GM12878 (cell line): ENCODE measurements at regions not wholly inside any gene's neighbourhood (a gene's known extent, or its start where the extent isn't known, plus 50 kb on each side); places are given as distances from the start of the nearest gene placed in this dataset.
"Not testable (repeated sequence)": the region's sequence is repeated elsewhere in the genome, so short reads cannot be mapped to it uniquely, and the experiment has no call there.

Experiments
- ATAC-seq: fragments of 200-7000 bp; cut with Tn5 transposase; 3 replicates; pipeline ENCODE4 v1.9.1; 2020; ENCODE audit warnings: mild to moderate bottlenecking, moderate library complexity
- BruUV-seq: library from RNA; stranded (reverse); fragments of 400-500 nt; replicated peaks from 2 replicates; lab custom pipeline; 2021; lab: Mats Ljungman, UMichigan
- CTCF ChIA-PET: fragments of 300-600 bp; sonication (Branson Sonifier 250); formaldehyde crosslinking; extraction: SDS; loops from one replicate; lab custom pipeline; 2021; ENCODE audit warnings: inconsistent platforms; lab: Yijun Ruan, JAX
- POLR2A ChIA-PET: fragments of 350-600 bp; formaldehyde crosslinking; extraction: SDS; loops from one replicate; lab custom pipeline; 2021; ENCODE audit warnings: inconsistent platforms; lab: Charles Lee
- RAD21 ChIA-PET: fragments of 300-600 bp; sonication (Branson Sonifier 250); formaldehyde crosslinking; loops from one replicate; lab custom pipeline; 2023; ENCODE audit warnings: antibody characterized with exemption; ENCODE audit not compliant: unreplicated experiment; lab: Charles Lee
- SMC1A ChIA-PET: fragments of 300-600 bp; sonication (Branson Sonifier 250); formaldehyde crosslinking; loops from one replicate; lab custom pipeline; 2023; ENCODE audit not compliant: unreplicated experiment, uncharacterized antibody; lab: Charles Lee
- DNase-seq: peaks from one replicate; pipeline ENCODE4 v3.0.0-alpha.2; 2011; ENCODE audit warnings: low read depth, low spot score
- FAIRE-seq: peaks from 3 replicates; lab custom pipeline; 2011; peaks lifted over from hg19 to GRCh38; lab: Jason Lieb, UNC
- H2AFZ ChIP-seq: 2 replicates; pipeline ENCODE4 v1.6.0; 2011; ENCODE audit warnings: low read depth, low read length, control low read depth; ENCODE audit not compliant: control insufficient read depth
- H3K27ac ChIP-seq: 2 replicates; pipeline ENCODE4 v1.5.1; 2011; ENCODE audit warnings: control low read depth; ENCODE audit not compliant: control insufficient read depth, insufficient read depth
- H3K27me3 ChIP-seq, 2 experiments: replicated peaks in 1 of 2; 2 replicates each; pipeline versions ENCODE4 v1.6.0 to v1.6.1; 2011; ENCODE audit warnings: low read length in 1 of 2; ENCODE audit not compliant: control insufficient read depth in 2 of 2, insufficient read depth in 2 of 2
- H3K36me3 ChIP-seq, 2 experiments: 2 replicates each; pipeline ENCODE4 v1.5.1; 2011; ENCODE audit warnings: low read length in 1 of 2; ENCODE audit not compliant: control insufficient read depth in 2 of 2, insufficient read depth in 2 of 2
- H3K4me1 ChIP-seq: 2 replicates; pipeline ENCODE4 v1.6.1; 2011; ENCODE audit warnings: mild to moderate bottlenecking, low read length, moderate library complexity, mixed read lengths; ENCODE audit not compliant: control insufficient read depth, insufficient read depth
- H3K4me2 ChIP-seq: 2 replicates; pipeline ENCODE4 v1.6.0; 2011; ENCODE audit warnings: control low read depth; ENCODE audit not compliant: control insufficient read depth, insufficient read depth
- H3K4me3 ChIP-seq: fragments of 200-600 bp; sonication (generic); 2 replicates; pipeline ENCODE4 v1.5.1; 2016
- H3K79me2 ChIP-seq: 2 replicates; pipeline ENCODE4 v1.6.0; 2011; ENCODE audit warnings: low read length; ENCODE audit not compliant: control insufficient read depth, insufficient read depth
- H3K9ac ChIP-seq: 2 replicates; pipeline ENCODE4 v1.8.0; 2011; ENCODE audit warnings: low read length, control low read depth, mixed read lengths; ENCODE audit not compliant: control insufficient read depth, insufficient read depth
- H3K9me3 ChIP-seq: replicated peaks from 3 replicates; pipeline ENCODE4 v1.5.1; 2011; ENCODE audit warnings: mild to moderate bottlenecking, low read length; ENCODE audit not compliant: control insufficient read depth, insufficient read depth
- H4K20me1 ChIP-seq: 2 replicates; pipeline ENCODE4 v1.6.0; 2011; ENCODE audit not compliant: control insufficient read depth, insufficient read depth
- FOS ChIP-seq: IDR thresholded peaks from 3 replicates; pipeline ENCODE4 v1.6.1; 2011; ENCODE audit warnings: borderline replicate concordance; ENCODE audit not compliant: insufficient read length; ENCODE audit errors: extremely low read depth
- SKIL ChIP-seq: fragments of 450-650 bp; IDR thresholded peaks from 2 replicates; pipeline ENCODE4 v1.6.1; 2017; ENCODE audit warnings: mild to moderate bottlenecking, low read depth, inconsistent platforms; ENCODE audit not compliant: poor library complexity, severe bottlenecking
- SPI1 ChIP-seq: IDR thresholded peaks from 2 replicates; pipeline ENCODE4 v1.6.1; 2011; ENCODE audit warnings: low read depth, mild to moderate bottlenecking, low read length, moderate library complexity, borderline replicate concordance; ENCODE audit not compliant: insufficient read depth
- SUPT20H ChIP-seq: IDR thresholded peaks from 2 replicates; pipeline ENCODE4 v1.6.1; 2011; ENCODE audit warnings: low read depth, mild to moderate bottlenecking, low read length, moderate library complexity, borderline replicate concordance; ENCODE audit not compliant: control insufficient read depth
- TCF12 ChIP-seq: IDR thresholded peaks from 2 replicates; pipeline ENCODE4 v1.6.1; 2011; ENCODE audit warnings: low read depth, mild to moderate bottlenecking, low read length
- ZBED1 ChIP-seq: IDR thresholded peaks from 2 replicates; pipeline ENCODE4 v1.6.1; 2016; ENCODE audit warnings: borderline replicate concordance
- ZZZ3 ChIP-seq: IDR thresholded peaks from 2 replicates; pipeline ENCODE4 v1.6.1; 2011; ENCODE audit warnings: low read depth; ENCODE audit not compliant: control insufficient read depth, insufficient read length
- WGBS: methylation state at CpG from one replicate; pipeline ENCODE4 v1.1.6; 2016; ENCODE audit warnings: low lambda C conversion rate; ENCODE audit not compliant: insufficient replicate concordance, insufficient coverage; ENCODE audit errors: missing lambda C conversion rate; 5-methylcytosine and 5-hydroxymethylcytosine counted together
- in situ Hi-C: fragments of 300-500 bp; cut with MboI; formaldehyde crosslinking; loops from 9 replicates; pipeline ENCODE4 v1.14.3; 2018; ENCODE audit warnings: mixed read lengths
- intact Hi-C: fragments of 100-400 bp; cut with micrococcal nuclease; formaldehyde crosslinking; loops from one replicate; pipeline ENCODE4 v1.14.2; 2022; ENCODE audit not compliant: unreplicated experiment
- TF ChIP-seq, protein P1 (sequence below): fragments of 450-650 bp; IDR thresholded peaks from 2 replicates; pipeline ENCODE4 v1.6.1; 2018; ENCODE audit warnings: borderline replicate concordance, mild to moderate bottlenecking; ENCODE audit not compliant: partially characterized antibody
- TF ChIP-seq, protein P2 (sequence below): fragments of 450-650 bp; IDR thresholded peaks from 2 replicates; pipeline ENCODE4 v1.6.1; 2016; ENCODE audit warnings: mild to moderate bottlenecking

DNA sequence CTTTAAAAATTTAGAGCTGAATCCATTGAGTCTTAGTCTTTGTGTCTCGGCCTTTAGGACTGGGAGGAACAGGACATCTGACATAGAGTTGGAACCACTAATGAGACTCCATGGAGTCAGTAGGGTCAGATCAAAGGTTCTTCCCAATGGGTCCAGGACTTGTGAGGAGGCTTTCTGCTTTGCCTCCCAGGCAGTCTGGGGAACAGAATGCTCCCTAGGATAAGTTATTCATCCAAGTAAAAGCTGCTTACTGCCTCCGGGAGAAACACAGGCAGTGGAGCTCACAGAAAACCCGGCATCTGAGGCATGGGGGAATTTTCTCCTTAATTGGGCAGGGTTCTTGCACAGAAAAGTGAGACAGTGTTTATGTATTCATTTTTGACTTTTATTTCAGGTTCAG, 216.4 kb downstream of the SEC23IP start (continued):
- TF ChIP-seq SPI1 = no peak

DNA sequence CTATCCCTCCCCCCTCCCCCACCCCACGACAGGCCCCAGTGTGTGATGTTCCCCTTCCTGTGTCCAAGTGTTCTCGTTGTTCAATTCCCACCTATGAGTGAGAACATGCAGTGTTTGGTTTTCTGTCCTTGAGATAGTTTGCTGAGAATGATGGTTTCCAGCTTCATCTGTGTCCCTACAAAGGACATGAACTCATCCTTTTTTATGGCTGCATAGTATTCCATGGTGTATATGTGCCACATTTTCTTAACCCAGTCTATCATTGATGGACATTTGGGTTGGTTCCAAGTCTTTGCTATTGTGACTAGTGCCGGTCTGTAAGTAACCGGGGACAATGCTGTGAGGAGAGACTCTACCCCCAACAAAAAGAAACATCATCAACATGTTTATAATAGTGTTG, 217.2 kb downstream of the SEC23IP start:
- FAIRE-seq, H3K4me1 ChIP-seq, CTCF ChIA-PET, DNase-seq, H3K9ac ChIP-seq, ATAC-seq, H3K27me3 ChIP-seq, H3K27ac ChIP-seq, H3K4me2 ChIP-seq, in situ Hi-C loops, H2AFZ ChIP-seq, H3K36me3 ChIP-seq, H3K79me2 ChIP-seq, BruUV-seq, H3K9me3 ChIP-seq, intact Hi-C loops, H3K4me3 ChIP-seq, H4K20me1 ChIP-seq, POLR2A ChIA-PET, RAD21 ChIA-PET: not testable (repeated sequence)
- 2% methylated on average over 3 of the region's 4 CpGs for WGBS
- SMC1A ChIA-PET = interaction anchor here (0.6 kb wide), 1 partner anchor 55 kb away, joined by 3 read pairs; no protein-coding TSS in a partner anchor

GRCh38 chr10:120110196-120110595, 217.7 kb downstream of the SEC23IP start:
- Histone ChIP-seq H2AFZ (no peak overlapping the region), H4K20me1 (no peaks in the 10 kb centered on the region), H3K4me2 (no peak overlapping the region), H3K9me3 (no peaks in the 10 kb centered on the region), H3K9ac (no peak overlapping the region), H3K79me2 (no peaks in the 10 kb centered on the region), H3K4me1 (no peaks in the 10 kb centered on the region), H3K27me3 (no peaks in the 10 kb centered on the region; a peak in 1 of 4 replicates), H3K36me3 (no peaks in the 10 kb centered on the region), H3K4me3 (no peak overlapping the region), H3K27ac (no peak overlapping the region)
- CTCF ChIA-PET = no interaction called here
- BruUV-seq = no TSS peak
- DNase-seq (no peak), FAIRE-seq (no peak), ATAC-seq (no peak)
- in situ Hi-C loops = no loop called here
- RAD21 ChIA-PET = no interaction called here
- SMC1A ChIA-PET = no interaction called here
- POLR2A ChIA-PET = no interaction called here
- WGBS = 0% methylated on average over 1 of the region's 1 CpG
- intact Hi-C loops = no loop called here
- TF ChIP-seq SUPT20H (no peak), ZZZ3 (no peak), FOS (no peak), TCF12 (no peak), ZBED1 (no peak), SKIL (no peak)
- TF ChIP-seq, protein P1, sequence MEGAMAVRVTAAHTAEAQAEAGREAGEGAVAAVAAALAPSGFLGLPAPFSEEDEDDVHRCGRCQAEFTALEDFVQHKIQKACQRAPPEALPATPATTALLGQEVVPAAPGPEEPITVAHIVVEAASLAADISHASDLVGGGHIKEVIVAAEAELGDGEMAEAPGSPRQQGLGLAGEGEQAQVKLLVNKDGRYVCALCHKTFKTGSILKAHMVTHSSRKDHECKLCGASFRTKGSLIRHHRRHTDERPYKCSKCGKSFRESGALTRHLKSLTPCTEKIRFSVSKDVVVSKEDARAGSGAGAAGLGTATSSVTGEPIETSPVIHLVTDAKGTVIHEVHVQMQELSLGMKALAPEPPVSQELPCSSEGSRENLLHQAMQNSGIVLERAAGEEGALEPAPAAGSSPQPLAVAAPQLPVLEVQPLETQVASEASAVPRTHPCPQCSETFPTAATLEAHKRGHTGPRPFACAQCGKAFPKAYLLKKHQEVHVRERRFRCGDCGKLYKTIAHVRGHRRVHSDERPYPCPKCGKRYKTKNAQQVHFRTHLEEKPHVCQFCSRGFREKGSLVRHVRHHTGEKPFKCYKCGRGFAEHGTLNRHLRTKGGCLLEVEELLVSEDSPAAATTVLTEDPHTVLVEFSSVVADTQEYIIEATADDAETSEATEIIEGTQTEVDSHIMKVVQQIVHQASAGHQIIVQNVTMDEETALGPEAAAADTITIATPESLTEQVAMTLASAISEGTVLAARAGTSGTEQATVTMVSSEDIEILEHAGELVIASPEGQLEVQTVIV = no peak
- TF ChIP-seq, protein P2, sequence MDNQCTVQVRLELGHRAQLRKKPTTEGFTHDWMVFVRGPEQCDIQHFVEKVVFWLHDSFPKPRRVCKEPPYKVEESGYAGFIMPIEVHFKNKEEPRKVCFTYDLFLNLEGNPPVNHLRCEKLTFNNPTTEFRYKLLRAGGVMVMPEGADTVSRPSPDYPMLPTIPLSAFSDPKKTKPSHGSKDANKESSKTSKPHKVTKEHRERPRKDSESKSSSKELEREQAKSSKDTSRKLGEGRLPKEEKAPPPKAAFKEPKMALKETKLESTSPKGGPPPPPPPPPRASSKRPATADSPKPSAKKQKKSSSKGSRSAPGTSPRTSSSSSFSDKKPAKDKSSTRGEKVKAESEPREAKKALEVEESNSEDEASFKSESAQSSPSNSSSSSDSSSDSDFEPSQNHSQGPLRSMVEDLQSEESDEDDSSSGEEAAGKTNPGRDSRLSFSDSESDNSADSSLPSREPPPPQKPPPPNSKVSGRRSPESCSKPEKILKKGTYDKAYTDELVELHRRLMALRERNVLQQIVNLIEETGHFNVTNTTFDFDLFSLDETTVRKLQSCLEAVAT = no peak
